Astrocyte (in vitro differentiated cells and primary cell): ENCODE measurements at regions not wholly inside any gene's neighbourhood (a gene's known extent, or its start where the extent isn't known, plus 50 kb on each side); places are given as distances from the start of the nearest gene placed in this dataset.

ENCODE experiments used
- CTCF ChIP-seq: IDR thresholded peaks from 2 replicates; pipeline ENCODE4 v1.5.1; 2011; ENCODE audit warnings: low read depth, mild to moderate bottlenecking, inconsistent platforms, low read length, moderate library complexity; ENCODE audit not compliant: insufficient read depth
- EZH2 ChIP-seq: IDR thresholded peaks from 2 replicates; pipeline ENCODE4 v1.6.1; 2012; ENCODE audit warnings: mild to moderate bottlenecking, low read length, inconsistent platforms; ENCODE audit not compliant: insufficient read depth

DNA sequence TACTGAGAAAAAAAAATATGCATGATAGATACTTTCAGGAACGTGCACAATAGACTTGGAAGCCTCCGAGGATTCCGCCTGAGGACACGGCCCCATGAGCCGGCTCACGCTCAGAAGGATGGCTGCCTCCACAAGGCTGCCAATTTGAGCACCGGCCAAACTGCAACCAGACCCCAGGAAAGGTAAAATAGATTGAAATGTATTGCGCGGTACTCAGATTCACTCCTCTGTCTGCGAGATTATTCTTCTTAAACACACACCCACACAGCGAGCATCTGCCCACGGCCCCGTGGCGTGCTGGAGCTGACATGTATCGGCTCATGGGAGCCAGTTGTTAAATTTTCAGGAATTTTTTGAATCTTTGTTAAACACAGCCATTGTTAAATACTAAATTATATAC, 653.2 kb upstream of the MKI67 start:
- TF ChIP-seq CTCF (no peak), EZH2 (no peak)
